GM18508 (cell line): ENCODE measurements at regions not wholly inside any gene's neighbourhood (a gene's known extent, or its start where the extent isn't known, plus 50 kb on each side); places are given as distances from the start of the nearest gene placed in this dataset.

Experiments used
- ATAC-seq: cut with Tn5 transposase; IDR thresholded peaks from one replicate; pipeline ENCODE4 v1.9.1; 2021; ENCODE audit warnings: moderate number of reproducible peaks; ENCODE audit not compliant: insufficient read depth, unreplicated experiment

DNA sequence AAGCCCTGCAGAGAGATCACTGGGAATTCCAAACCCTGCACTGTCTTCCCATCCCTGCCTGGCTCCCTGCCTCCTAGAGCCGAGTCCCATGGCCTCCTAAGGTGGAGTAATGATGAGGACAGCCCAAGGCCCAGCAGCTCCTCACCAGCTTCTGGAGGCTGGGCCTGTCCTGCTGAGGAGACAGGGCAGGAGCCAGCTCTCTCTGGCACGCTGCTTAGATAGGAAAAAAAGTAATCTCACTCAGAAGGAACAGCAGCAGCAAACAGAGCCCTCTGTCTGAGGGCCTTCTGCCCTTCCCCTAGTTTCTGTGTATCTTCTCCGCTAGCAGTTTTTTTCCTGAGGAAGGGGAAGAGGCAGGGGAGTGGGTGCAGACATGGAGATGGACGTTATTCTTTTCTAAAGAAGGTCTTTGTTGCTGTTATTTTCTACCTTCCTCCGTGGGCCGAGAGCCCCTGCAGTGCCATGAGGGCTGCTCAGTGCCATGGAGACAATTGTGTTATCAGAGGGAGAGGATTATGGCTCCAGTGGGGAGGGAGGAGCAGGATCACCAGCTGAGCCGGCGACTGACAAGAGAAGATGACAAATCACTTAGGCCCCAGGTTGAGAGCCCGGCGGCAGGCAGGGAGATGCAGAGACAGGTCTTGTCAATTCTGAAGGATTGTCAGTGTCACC, 315.3 kb downstream of the BUD13 start:
- no peak for ATAC-seq

DNA sequence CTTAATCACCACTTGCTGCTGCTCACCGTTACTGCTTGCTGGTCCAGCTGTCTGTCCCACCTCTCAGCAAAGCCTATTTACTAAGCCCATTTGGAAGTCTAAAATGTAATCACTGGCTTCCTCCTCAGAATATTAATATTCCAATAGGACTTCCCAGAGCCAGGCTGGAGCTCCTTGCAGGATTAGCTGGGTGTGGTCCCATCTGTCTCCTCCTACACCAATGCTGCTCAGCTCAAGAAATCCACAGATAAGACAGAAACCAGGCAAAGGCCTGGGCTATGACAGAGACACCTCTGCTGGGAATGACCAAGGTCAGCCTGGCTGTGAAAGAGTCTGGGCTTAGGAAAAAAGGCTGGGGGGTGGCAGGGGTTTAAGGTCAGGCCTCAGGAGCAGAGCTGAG, 317.8 kb downstream of the BUD13 start:
- no peak for ATAC-seq

DNA sequence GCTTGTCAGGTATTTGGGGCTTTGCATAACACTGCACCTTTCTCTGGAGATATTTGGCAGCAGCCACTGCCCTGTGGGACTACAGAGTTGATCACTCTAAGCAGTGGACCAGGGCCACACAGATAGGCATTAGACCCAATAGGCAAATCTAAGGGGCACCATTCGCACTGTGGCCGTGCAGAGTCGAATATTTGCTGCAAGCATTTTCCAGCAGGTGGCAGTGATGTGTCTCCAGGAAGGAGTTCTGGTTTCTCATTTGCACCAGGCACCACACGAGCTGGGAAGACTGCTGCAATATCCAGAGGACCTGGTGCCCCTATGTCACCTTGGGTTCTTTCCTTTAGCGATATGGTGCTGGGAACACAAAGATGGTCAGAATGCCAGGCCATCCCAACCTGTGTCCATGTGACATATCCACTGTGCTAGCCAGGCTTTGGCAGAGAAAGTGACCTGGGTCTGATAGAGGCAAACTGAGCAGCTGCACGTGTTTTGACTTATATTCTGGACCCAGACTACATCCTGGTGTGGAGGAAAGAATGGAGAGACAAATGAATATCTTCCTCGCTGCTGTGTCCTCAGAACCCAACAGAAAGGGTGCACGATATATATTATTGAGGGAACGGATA, 318.7 kb downstream of the BUD13 start:
- no peak for ATAC-seq

DNA sequence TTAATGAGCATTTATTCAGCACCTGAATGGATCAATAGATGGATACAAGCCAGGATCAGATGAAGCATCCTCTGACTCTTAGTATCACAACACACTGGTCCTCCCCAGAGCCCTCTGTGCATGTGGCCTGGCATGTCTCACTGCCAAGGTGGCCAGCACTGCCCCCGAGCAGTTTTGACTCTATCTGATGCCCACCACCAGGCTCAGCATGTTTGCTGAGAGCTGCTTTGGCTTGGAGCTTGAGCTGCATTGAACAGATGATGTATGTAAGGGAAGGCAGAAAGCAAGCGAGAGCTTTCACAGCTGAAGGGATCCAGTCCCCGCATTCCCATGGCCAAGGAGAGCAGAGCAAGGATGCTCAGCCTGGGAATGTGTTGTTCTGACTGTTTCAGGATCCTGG, 320.3 kb downstream of the BUD13 start:
- ATAC-seq: no peak

DNA sequence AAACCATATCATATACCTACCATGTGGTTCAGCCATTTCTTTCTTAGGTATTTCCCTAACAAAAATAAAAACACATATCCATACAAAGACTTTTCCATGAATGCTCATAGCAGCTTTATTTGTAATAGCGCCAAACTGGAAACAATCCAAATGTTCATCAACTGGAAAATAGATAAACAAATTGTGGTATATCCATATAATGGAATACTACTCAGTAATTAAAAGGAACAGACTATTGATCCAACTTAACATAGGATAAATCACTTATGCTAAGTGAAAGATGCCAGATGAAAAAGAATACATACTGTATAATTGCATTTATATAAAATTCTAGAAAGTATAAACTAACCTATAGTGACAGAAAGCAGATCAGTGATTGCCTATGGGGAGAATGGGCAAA, 323.3 kb downstream of the BUD13 start:
- no peak for ATAC-seq

DNA sequence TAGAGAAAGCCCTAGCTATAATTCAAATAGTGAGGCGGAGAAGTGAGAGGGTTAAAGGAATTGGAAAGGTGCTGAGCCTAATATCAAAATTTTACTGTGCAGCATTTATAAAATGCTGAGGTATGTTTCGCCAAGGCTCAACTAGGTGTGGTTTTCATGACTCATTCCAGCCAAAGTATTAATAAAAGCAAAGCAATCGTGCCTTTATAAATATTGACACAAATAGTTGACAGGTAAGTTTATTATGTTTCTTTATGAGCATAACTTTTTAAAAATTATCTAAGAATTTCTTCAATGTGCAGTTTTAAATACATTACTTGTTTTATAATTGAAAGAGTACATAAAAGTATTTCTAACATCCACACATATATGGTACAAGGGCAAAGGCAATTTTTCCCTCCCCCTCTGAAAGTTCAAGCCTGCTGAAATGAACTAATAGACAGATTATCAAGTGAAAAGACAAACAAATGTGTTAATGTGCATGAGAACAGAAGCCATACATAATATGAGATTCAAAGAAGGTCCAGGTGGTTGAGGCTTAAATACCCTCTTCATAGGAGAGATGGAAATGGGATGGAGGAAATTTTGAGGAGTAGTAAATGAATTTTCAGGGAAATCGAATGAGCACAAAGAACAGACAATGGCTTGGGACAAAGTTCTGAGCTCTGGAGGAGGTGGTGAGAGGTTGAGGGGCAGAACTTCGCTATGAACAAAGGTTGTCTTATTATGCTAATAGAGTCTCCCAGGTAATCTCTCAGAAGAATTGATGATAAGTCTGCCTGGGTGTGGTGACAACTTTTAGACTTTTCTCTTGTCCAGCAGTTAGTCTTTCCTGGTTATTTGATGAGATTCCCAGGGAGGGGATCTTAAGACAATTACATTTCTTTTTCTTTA, 326.5 kb downstream of the BUD13 start:
- no peak for ATAC-seq

DNA sequence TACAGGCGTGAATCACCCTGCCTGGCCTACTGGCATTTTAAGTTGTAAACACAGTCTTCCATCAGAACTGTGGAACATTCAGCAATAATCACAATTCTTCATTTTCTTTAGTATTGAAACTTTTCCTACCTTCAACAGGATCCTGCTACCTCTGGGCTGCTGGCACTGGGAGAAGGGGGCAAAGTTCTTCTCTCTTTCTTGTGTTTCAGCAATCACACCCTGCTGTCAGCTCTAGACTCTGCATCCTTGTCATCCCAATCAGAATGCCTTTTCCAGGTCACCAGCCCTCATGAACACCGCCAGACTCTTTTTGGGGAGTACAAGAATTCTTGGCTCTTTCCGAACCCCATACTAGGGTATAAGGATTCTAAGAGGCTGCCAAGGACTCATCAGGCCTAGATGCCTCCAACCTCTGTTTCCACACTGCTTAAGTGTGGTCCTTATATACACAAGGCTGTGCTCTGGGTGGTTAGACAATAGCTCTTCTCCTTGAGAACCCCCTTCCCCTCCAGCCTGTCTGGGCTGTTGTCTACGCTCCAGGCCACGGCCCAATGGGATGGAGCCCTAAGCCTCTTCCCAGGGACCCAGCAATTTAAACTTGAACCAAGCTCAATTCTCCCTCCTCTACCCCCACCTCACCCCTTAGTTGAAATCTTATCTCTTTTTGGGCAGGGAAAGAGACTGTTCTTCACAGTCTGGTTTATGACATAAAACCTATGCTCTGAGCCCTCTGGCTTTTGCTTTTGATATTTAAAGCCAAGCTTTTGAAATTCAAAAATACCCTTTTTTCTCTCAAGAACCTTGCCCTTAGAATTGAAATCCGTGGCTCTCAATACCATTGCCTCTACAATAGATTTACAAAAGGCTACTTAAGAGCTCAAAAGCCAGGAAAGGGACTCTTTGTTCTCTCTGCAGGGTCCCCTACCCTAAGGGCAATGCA, 327.4 kb downstream of the BUD13 start:
- no peak for ATAC-seq

DNA sequence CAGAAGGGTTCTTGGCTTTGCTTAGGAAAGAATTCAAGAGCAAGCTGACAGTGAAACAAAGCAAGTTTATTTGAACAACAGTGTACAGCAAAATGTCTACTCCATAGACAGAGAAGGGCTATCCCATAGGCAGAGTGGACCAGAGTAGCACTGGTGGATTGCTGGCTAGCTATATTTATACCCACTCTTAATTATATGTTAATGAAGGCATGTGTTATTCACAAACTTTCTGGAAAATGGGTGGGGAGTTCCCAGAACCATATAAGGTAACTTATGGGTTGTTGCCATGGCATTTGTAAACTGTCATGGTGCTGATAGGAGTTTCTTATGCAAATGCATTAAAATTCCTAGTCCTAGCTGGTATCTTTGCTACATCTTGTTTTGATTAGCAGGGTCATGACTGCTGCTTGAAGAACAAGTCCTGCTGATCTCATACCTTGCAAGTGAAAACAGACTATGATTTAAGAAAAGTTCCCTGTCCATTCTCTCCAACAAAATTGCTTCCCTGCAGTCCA, 330.5 kb downstream of the BUD13 start:
- no peak for ATAC-seq

DNA sequence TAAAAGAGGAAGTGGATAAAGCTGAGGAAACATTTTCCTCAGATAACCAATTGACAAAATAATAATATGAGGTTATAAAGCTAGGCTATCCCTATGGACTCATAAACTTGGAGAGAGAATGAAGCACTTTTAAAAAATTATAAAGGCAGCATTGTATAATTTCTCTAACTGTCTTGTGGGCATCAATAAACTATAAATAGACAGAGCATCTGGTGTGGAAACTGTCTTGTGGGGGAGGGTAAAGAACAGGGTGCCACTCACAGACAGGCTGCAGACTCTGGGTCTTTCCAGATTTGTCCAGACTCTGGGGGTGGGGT, 333.5 kb downstream of the BUD13 start:
- ATAC-seq: no peak

DNA sequence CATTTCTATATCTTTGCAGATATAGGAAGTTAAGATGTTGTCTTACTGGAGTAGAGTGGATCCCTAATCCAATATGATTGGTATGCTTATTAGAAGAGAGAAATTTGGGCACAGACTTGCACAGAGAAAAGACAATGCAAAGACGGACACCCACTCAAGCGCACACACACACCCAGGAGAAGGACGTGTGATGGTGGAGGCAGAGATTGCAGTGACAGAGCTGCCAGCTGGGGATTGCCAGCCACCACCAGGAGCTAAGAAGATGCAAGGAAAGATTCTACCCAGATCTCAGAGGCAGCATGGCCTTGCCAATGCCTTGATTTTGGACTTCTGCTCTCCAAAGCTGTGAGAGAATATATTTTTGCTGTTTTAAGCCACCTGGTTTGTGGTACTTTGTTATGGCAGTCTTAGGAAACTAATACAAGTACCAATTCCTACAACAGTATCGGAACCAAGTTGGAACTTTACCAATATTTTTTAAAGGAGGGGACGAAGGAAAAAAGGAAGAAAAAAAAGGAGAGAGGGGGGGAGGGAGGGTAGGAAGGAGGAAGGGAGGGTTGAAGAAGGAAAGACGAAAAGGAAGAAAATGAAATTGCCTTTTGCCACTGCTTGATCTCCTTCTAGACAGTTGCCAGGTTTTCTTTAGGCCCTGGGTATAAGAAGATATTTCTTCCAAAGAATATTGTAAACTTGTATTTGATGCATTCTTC, 334.0 kb downstream of the BUD13 start:
- no peak for ATAC-seq

DNA sequence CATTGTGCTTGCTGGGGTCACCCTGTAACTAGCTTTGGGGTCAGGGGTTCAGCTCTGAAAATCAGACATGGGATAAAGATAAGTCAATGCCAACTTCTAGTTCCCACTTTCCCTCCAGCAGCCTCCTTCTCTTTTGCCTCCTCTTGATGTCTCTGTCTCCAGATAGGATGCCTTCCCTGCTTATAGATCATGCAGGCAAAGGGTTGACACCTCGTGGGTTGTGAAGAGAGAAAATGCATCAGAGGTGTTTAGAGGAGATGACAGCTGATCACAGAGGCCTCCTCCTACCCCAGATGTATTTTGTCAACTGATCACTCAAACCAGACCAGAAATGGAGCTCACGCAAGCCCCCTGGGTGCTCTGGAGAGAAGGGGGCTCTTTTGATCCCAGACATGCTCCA, 337.8 kb downstream of the BUD13 start:
- ATAC-seq: no peak

DNA sequence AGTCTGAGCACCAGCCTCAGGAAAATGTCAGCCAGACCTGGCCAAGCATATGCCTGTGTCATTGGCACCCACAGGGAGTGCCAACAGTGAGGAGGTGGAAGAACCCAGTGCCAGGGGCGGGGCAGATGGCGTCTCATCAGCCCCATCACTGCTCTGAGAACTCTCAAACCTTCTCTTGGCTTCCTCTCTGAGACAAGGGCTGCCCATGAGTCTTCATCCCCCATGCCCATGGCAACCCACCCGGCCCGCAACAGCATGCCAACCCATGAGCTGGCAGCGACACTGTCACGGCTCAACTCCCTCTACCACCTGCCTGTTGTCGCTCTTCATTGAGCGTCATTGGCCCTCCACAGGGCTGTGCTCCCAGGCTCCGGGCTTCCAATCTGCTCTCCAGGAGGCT, 340.5 kb downstream of the BUD13 start:
- ATAC-seq: no peak

DNA sequence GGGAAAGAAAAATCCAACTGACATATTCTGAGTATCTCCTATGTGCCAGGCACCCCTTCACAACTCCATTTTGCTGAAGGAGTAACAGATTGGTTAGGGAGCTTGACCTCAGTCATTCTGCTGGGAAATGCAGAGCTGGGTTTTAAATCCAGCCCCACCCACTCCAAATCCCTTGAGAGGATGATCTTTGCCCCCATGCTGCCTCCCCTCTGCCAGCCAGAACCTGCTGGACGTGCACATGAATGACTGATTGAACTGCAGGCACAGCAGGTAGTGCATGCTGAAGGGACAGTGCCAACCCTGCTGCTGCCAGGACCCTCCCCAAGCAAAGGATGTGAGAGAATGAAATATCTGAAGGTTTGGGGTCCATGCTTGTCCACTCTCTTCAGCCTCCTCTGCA, 340.9 kb downstream of the BUD13 start:
- no peak for ATAC-seq

DNA sequence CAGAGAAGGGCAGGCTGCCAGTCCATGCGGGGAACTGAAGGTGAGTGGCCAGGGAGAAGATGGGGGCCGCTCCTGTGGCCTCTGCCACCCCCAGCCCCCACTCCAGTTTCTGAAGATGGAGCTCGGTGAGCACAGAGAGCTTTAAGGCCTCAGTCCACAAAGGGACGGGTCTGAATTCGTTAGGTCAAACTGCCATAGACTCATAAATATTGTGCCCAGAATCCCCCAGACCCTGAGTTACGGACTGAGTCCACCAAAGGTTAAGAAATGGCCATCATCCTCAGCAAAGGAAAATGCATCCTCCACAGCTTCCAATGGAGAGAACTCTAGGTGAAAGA, 344.2 kb downstream of the BUD13 start:
- no peak for ATAC-seq

DNA sequence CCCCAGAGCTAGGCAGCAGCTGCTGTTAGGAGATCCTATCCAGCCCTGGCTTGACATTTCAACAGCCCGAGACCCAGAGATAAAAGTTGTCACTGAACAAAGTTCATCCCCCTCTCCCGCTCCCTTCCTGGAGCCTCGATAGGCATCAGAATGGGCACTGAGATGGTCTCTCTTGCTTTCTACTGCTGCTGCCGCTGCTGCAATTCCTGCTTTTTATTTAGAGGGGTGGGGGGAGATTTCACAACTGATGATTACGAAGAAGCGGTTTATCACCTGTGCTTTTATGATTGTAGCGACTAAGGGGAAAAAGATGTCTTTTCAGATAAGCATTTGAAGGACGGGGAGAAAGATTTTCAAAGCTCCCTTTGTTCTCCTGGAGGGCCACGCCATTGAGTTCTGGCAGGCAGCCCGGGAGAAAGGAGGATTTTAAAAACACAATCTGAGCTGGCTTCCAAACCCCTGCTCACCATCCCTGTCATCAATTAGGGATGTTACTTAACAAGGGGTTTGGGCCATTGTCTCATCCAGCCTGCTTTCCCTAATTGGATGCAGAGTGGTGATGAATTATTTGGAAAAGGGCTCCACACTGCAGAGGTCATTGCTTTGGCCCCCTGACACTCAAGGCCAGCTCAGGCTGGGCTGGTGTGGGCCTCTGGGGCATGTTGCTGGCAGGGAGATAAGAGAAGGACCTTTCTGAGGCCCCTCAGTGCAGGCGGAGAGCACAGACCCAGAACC, 344.7 kb downstream of the BUD13 start:
- ATAC-seq: no peak

DNA sequence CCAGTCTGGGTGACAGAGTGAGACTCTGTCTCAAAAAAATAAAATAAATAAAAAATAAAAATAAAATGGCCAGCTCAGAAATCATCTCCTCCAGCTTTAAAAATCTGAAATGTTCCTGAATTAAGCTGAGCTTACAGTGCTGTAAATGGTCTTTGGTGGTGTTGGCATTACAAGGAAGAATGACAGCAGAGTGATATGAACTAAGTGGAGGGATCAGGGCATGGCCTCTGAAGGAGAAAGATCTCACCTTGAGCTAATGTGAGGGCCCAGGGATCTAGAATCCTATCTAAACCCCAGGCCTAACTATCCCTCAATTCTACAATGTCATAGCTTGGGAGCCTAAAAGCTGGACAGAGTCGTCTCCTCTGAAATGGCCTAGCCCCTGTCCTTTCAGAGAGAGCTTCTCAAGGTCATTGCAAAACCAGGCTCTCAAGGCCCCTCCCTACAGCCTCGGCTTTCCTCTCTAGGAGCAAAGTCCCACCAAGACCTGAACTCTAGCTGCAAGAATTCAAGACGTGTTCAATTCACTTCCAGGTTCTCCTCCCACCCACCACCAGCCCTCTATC, 345.4 kb downstream of the BUD13 start:
- ATAC-seq: no peak

DNA sequence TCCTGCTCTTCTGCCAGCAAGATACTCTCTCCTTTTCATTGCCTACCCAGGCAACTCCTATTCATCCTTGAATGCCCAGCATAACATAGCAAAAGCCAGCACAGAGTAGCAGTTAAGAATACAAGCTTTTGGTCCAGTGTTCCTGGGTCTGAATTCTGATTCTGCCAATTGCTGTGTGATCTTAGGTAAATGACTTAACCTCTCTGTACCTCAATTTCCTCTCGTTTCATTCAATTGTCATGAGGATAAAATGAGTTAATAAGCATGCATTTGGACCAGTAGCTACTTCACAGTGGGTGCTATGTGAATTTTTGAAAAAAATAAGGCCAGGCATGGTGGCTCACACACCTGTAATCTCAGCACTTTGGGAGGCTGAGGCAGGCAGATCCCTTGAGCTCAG, 346.0 kb downstream of the BUD13 start:
- ATAC-seq: no peak

DNA sequence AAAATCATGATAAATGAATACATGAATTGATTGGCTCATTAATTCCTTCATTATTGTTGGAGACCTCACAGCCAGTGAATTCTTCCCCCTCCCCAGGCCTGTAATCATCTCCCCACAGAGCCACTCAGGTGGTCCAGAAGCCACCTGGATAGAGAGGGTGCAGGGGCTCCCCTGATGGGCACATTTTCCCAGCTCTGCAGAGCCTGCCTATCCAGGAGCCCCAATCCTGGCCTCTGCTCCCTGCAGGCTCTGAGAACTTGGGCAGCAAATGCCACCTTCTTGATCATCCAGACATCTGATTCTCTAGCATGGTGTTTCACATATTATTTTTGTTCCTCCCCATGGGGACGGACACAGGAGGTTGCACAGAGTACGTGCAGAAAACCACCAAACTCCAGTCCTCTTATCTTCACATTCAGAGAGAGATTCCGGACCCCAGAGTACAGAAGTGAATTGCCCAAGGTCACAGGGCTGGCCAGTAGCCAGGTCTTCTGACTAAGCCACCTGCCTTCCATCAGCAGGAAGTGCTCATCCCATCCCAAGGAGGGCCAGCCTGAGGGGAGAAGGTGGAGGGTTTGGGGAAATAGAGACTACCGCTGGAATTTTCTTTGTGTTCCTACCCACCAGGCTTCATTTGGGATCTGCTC, 348.0 kb downstream of the BUD13 start:
- ATAC-seq: no peak
